Stimulated activated CD4-positive, alpha-beta T cell treated with anti-CD3 and anti-CD28 coated beads, Interleukin-2, amount 100 ng/mL, for 24 hours (primary cell): ENCODE measurements at regions not wholly inside any gene's neighbourhood (a gene's known extent, or its start where the extent isn't known, plus 50 kb on each side); places are given as distances from the start of the nearest gene placed in this dataset.

Source experiments
- DNase-seq, 2 donors: peaks; one replicate each; pipeline ENCODE4 v3.0.0-alpha.2; 2020

GRCh38 chr14:86858591-86858990 is 1134.4 kb downstream of the GALC start:
- DNase-seq = no peak

- DNase-seq = no peak
These were observed 1135.0 kb downstream of the GALC start for GRCh38 chr14:86858031-86858430.

DNA sequence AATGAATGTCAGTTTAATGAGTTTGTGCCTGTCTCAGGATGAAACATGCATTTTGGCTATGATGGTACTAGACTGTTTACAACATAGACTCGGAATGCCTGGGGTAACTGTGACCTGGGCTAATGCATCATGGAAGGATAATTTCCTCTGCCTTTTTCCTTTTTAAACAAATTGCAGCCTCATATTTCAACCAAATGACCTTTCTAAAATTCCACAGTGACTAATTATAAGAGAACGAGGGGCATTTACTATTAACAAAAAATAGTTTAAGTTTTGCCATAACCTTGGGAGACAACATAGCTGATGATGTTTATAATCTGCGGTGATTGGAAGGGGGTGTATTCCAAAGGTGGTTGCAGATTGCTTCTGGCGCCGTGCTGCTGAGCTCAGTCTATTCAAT is 1140.5 kb downstream of the GALC start:
- no peak for DNase-seq

DNA sequence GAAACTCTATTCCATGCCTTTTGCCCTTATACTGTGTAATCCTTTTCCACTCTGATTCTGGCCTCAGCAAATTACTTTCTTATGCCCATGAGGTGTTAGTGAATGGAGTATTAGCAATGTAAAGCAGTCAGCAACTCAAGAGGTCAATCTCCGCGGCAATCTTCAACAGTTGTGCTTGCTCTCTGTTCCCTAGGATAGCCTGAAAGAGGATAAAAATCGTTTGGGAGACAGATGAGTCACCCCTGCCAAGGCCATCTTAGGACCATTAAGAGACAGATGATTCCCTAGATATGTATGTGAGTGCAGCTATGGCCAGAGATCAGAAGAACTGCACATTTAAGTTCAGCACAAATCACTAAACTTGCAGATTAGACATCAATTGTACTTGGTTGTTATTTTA is 1145.8 kb downstream of the GALC start:
- DNase-seq = no peak

- no peak for DNase-seq
These were observed 1154.6 kb downstream of the GALC start for GRCh38 chr14:86838363-86838762.

GRCh38 chr14:86826661-86827060 is 1166.3 kb downstream of the GALC start:
- no peak for DNase-seq

DNA sequence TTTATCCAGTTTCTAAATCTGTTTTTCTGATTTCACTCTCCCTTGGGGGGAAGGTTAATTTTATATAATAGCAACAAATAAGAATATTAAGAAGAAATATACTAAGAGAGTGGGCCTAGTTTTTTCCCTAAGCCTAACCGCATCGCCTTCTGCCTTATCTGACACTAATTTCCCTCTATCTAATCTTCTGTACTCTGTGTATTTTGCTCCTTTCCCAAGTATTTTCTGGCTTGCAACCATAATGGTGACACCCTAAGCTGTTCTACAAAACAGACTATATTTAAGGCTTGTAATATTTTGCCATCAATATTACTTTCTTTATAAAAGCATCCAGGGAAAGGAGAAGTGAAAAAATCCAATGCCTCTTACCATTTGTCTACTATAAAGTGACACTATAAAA is 1168.8 kb downstream of the GALC start:
- DNase-seq = no peak

DNA sequence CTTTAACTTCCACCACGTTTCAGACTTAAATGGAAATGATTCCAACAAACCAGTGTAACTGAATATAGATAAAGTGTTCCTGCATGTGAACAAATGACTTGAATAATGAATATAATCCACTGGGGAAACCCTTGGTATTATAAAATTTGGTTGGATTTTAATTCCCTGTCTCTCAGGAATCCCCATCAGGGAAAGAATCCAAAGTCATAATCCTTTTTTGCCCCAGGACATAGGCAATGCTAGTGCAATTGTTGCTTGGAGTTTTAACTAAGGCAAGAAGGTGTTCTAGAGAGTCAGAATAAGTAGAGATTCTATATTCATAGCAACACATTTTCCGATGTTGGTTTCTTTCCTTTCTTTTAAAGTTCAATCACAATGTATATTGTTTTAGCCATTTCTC is 1169.4 kb downstream of the GALC start:
- no peak for DNase-seq

GRCh38 chr14:86815341-86815740 is 1177.6 kb downstream of the GALC start:
- DNase-seq = no peak

GRCh38 chr14:86802726-86803125 is 1190.3 kb downstream of the GALC start:
- no peak for DNase-seq

DNA sequence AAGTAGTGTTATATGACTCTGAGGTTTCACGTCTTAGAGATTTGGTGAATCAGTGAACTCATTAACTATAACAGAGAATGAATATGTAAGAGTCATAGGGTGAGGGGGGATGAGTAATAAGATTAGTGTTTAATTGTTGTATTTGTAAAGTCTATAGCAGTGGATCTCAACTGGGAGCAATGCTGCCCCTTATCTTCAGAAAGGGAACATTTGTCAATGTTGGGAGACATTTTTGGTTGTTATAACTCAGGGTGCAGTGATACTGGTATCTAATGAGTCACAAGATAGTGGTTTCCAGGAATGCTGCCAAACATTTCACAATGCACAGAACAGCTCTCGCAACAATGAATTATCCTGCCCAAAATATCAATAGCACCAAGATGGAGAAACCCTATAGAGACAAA is 1193.7 kb downstream of the GALC start:
- no peak for DNase-seq

DNA sequence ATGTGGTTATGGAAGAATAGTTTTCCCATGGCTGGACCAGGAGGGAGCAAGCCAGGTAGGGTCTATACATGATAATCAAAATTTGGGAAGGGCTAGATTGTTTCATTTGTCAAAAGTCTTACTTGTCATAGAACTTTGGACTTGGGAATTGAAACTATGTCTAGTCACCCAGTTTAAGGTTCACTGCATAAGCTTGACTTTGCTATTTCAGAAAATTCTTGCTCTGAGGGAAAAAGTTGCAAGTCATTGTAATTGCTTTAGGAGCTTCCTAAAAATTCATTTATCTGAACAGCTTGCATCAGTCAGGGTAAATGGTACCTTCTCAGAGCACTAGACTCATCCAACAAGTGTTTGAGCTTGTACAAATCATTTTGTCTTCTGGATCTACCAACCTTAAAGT is 1194.7 kb downstream of the GALC start:
- DNase-seq = no peak

- DNase-seq = no peak
These were observed 1196.0 kb downstream of the GALC start for GRCh38 chr14:86797075-86797351.

- no peak for DNase-seq
These were observed 1196.5 kb downstream of the GALC start for GRCh38 chr14:86796221-86797074.

DNA sequence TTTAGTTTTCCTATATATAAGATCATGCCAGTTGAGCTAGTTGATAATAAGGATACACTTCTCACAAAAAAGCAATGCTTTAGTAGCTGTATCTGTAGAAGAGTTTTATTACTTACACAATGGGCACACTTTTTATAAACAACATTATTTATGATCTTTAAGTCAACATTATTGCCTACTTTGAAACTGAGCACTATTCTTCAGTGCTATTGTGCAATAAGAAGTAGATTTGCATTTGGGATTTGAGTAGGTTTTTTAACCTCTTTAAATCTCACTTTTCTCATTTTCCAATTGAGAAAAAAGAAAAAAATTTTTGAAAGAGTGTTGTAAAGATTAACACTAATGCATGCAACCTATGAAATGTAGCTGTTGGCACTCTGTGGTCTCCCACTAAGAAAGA is 1198.3 kb downstream of the GALC start:
- DNase-seq = no peak

DNA sequence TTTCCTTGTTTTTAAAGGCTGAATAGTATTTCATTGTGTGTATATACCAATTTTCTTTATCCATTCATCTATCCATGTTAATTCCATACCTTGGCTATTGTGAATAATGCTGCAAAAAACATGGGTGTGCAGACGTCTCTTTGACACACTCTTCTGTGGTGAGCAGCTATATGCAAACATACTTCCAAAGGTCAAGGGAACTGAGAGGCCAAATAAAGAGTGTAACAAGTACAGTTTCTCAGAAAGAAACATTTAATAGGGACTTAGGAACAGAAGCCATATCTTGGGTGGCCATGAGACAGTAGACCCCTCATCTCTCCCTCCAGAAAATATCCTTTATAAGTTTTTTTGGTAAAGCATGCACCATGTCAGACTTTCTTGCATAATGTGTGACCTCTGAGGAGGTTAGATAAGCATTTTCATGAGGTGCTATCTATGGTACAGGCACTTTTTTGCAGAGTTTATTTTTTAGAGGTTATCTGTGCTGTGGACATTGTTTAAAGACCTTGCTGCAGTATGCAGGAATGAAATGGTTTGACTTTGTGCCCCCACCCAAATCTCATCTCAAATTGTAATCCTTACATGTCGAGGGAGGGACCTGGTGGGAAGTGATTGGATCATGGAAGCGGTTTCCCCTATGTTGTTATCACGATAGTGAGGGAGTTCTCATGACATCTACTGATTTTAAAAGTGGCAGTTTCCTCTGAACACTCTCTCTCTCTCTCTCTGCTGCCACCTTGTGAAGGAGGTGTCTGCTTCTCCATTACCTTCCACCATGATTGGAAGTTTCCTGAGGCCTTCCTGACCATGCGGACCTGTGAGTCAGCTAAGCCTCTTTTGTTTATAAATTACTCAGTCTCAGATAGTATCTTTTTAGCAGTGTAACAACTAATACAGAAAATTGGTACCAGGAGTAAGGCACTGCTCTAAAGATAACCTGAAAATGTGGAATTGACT is 1202.3 kb downstream of the GALC start:
- no peak for DNase-seq

GRCh38 chr14:86788224-86788623 is 1204.8 kb downstream of the GALC start:
- DNase-seq = no peak

- DNase-seq = no peak
These were observed 1205.3 kb downstream of the GALC start for GRCh38 chr14:86787717-86788116.

- DNase-seq = no peak
These were observed 1210.8 kb downstream of the GALC start for GRCh38 chr14:86782092-86782580.

GRCh38 chr14:86780876-86781510 is 1212.0 kb downstream of the GALC start:
- DNase-seq = no peak

DNA sequence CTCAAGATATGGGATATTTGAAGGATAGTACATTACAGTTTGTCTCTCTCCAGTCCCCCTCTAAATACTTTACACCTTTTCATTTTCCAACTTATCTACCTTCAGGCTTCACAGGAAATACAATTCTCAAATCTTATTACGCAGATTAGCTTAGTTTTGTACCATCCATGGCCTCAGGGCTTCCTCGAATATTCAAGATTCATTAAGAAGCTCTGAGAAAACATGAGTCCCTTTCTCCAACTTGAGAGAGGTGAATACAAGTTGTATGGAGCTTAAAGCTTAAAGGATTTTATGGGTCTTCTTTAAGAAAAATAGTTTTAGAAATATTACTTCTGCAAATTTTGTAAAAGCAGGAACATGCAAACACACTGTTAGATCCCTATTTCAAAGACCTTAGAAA is 1212.5 kb downstream of the GALC start:
- no peak for DNase-seq

DNA sequence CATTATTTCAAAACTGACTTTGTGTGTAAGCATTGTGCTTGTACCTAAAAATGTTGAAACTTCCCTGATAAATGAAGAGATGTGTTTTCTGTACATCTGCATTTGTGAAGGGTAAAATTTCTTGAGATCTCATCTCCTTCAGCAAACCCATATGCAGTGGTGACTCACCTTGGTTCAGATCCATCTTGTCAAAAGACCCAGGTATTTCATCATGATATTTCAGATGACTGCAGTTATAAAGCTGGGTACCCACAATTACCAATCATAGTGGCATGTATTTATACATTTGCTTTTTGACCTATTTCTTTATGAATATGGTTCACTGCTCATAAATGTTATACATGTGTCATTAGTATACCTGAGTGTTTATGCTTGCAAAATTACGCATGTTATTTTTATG is 1213.6 kb downstream of the GALC start:
- DNase-seq = no peak

DNA sequence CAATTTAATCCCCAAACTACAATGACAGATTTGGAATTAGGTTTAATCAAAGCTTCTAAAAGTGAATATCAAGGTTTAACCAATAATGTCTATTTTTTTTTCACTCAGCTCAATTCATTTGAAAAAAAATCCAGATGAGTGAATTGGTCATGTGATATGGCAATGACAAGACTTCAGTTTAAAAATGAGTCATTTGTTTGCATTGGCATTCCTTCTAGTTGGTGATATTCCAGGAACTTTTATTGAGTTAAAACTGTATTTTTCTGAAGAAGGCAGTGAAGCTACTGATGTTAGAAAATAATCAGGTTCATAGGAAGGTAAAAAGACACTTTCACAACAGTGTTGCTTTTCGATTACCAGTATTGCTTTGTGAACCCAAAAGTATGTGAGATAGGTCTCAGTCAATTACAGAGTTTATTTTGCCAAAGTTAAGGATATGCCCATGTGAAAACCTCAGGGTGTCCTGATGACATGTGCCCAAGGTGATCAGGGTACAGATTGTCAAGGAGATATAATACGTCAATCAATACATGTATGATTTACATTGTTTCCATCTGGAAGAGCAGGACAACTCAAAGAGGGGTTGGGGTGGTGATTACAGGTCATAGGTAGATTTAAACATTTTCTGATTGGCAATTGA is 1214.9 kb downstream of the GALC start:
- DNase-seq = no peak
